ENCODE measurements at regions not wholly inside any gene's neighbourhood (a gene's known extent, or its start where the extent isn't known, plus 50 kb on each side); places are given as distances from the start of the nearest gene placed in this dataset.

- no peak overlapping the region for H3K27ac ChIP-seq
- peaks cover 4% of the 10 kb centered on the region for H3K27me3 ChIP-seq
- H3K4me3 ChIP-seq = no peak overlapping the region
- no peaks in the 10 kb centered on the region for H3K36me3 ChIP-seq (replicated peaks in 1 of 2)
- intact Hi-C loops (cut with DNase I) = no loop called here
- H3K4me1 ChIP-seq (replicated peaks in 1 of 2) = no peaks in the 10 kb centered on the region
- H3K9me3 ChIP-seq (replicated peaks in 1 of 3) = no peaks in the 10 kb centered on the region
- no peak for TF ChIP-seq CTCF (IDR thresholded peaks at IDR 0.05)
- TF ChIP-seq POLR2A (IDR thresholded peaks at IDR 0.05) = no peak
- 35 to 44% (median 37%) methylated on average over 2 of the region's 2 CpGs for WGBS, 4 donors
- DNase-seq = no peak
Observed at GRCh38 chr9:109632817-109633216, 134.7 kb upstream of the PTPN3 start.

- Histone ChIP-seq H3K4me1 (replicated peaks in 1 of 2) (peaks cover 7 to 19% of the 10 kb centered on the region in 2 donors), H3K27me3 (peaks cover 43% of the 10 kb centered on the region), H3K36me3 (replicated peaks in 1 of 2) (no peaks in the 10 kb centered on the region), H3K4me3 (peak overlapping the region in 1 of 4 donors; percentile 51), H3K9me3 (replicated peaks in 1 of 3) (no peaks in the 10 kb centered on the region), H3K27ac (peak overlapping the region in 1 of 5 donors; percentile 49)
- intact Hi-C loops (cut with DNase I) = loop anchor here in 1 of 2 donors (10.0 kb wide), 1 partner anchor 65 kb away; no protein-coding TSS in a partner anchor
- WGBS, 4 donors = 3 to 9% (median 5%) methylated on average over 18 to 43 of the region's 43 CpGs
- no peak for TF ChIP-seq CTCF (IDR thresholded peaks at IDR 0.05)
- TF ChIP-seq POLR2A (IDR thresholded peaks at IDR 0.05) = no peak
- peak; percentile 19 to 64 (median 49) for DNase-seq
Observed at GRCh38 chr9:109639674-109640579, 140.1 kb upstream of the PALM2AKAP2 start.

DNA sequence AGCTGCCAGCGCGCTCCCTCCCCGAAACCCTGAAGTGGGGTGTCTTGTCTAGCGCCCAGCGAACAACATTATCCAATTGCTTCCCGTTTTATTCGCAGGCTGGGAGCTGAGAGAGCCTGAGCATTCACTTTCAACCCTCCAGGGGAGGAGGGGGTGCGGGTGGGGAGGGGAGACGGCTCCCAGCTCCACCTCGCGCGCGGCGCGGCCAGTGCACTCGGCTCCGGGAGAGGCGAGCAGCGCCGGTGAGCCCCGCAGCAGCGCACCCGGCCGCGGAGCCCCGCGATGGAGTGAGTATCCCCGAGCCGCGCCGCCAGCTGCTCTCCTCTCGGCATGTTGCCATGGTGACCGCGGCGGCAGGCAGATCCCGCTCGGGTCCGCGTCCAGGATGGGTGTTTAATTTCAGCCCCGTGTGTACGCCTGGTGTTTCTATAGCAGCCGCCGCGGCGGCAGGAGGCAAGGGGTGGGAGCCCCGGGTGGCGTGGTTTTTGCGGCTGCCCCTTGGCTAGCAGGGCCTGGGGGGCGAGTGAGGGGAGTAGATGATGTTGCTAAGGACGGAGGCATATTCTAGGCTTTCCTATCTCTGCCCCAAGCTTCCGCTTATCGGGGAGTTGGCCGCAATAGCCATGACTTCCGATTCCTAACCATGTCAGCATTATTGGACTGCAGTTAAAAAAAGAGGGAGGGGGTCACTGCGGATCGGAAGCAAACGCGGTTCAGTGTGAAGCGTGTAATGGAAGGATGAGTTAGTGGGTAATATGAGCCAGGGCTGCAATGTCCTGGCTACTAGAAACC, 139.2 kb upstream of the PALM2AKAP2 start:
- DNase-seq = peak in 6 of 7 donors; percentile 22 to 71 (median 47)
- peaks cover 43% of the 10 kb centered on the region for H3K27me3 ChIP-seq

More for the DNA sequence above, 139.2 kb upstream of the PALM2AKAP2 start:
- 1 to 6% (median 4%) methylated on average over 10 to 59 of the region's 59 CpGs for WGBS, 4 donors
- intact Hi-C loops (cut with DNase I) = loop anchor here in 1 of 2 donors (10.0 kb wide), 1 partner anchor 66 kb away; no protein-coding TSS in a partner anchor
- Histone ChIP-seq H3K36me3 (replicated peaks in 1 of 2) (no peaks in the 10 kb centered on the region), H3K4me1 (replicated peaks in 1 of 2) (peaks cover 7 to 19% of the 10 kb centered on the region in 2 donors), H3K4me3 (peak overlapping the region in 1 of 4 donors; percentile 51), H3K27ac (peak overlapping the region in 1 of 5 donors; percentile 49), H3K9me3 (replicated peaks in 1 of 3) (no peaks in the 10 kb centered on the region)
- TF ChIP-seq POLR2A (IDR thresholded peaks at IDR 0.05) (no peak), CTCF (IDR thresholded peaks at IDR 0.05) (no peak)
